ENCODE measurements at regions not wholly inside any gene's neighbourhood (a gene's known extent, or its start where the extent isn't known, plus 50 kb on each side); places are given as distances from the start of the nearest gene placed in this dataset.

- peak; percentile 21 to 60 for DNase-seq
These were observed 201.6 kb upstream of the SGK1 start for GRCh38 chr6:134519465-134519864.

GRCh38 chr6:134517868-134518267, 200.0 kb upstream of the SGK1 start:
- peak; percentile 34 to 37 for DNase-seq

GRCh38 chr6:134517145-134517658, 199.3 kb upstream of the SGK1 start:
- peak; percentile 74 to 75 for DNase-seq

- no peak for DNase-seq
These were observed 198.7 kb upstream of the SGK1 start for GRCh38 chr6:134516582-134516981.

GRCh38 chr6:134515986-134516385, 198.1 kb upstream of the SGK1 start:
- DNase-seq: no peak

GRCh38 chr6:134512981-134513391, 195.1 kb upstream of the SGK1 start:
- DNase-seq: no peak

- no peak for DNase-seq
These were observed 194.2 kb upstream of the SGK1 start for GRCh38 chr6:134511984-134512683.

- DNase-seq: no peak
These were observed 193.0 kb upstream of the SGK1 start for GRCh38 chr6:134510920-134511319.

- no peak for DNase-seq
These were observed 192.2 kb upstream of the SGK1 start for GRCh38 chr6:134510142-134510541.

GRCh38 chr6:134508862-134509498, 191.1 kb upstream of the SGK1 start:
- DNase-seq: no peak

- no peak for DNase-seq
These were observed 188.2 kb upstream of the SGK1 start for GRCh38 chr6:134506162-134506561.

GRCh38 chr6:134503585-134504281, 185.8 kb upstream of the SGK1 start:
- DNase-seq: no peak

GRCh38 chr6:134502614-134503549, 185.0 kb upstream of the SGK1 start:
- no peak for DNase-seq

GRCh38 chr6:134495890-134496248, 178.0 kb upstream of the SGK1 start:
- no peak for DNase-seq

- no peak for DNase-seq
These were observed 177.4 kb upstream of the SGK1 start for GRCh38 chr6:134495203-134495889.

GRCh38 chr6:134493789-134494188, 175.9 kb upstream of the SGK1 start:
- no peak for DNase-seq

GRCh38 chr6:134491477-134491876, 173.6 kb upstream of the SGK1 start:
- no peak for DNase-seq

- no peak for DNase-seq
These were observed 164.8 kb upstream of the SGK1 start for GRCh38 chr6:134482593-134483270.

GRCh38 chr6:134481966-134482365, 164.1 kb upstream of the SGK1 start:
- no peak for DNase-seq

- no peak for DNase-seq
These were observed 162.7 kb upstream of the SGK1 start for GRCh38 chr6:134480593-134480992.

- no peak for DNase-seq
These were observed 161.0 kb upstream of the SGK1 start for GRCh38 chr6:134478764-134479399.
